GM18858 (cell line): ENCODE measurements at regions not wholly inside any gene's neighbourhood (a gene's known extent, or its start where the extent isn't known, plus 50 kb on each side); places are given as distances from the start of the nearest gene placed in this dataset.

ENCODE experiments used
- ATAC-seq: cut with Tn5 transposase; IDR thresholded peaks from one replicate; pipeline ENCODE4 v1.9.1; 2021; ENCODE audit not compliant: unreplicated experiment

GRCh38 chr7:136050462-136050847, 73.3 kb upstream of the MTPN start:
- ATAC-seq: no peak

- no peak for ATAC-seq
Measured at GRCh38 chr7:136049818-136050461, 72.8 kb upstream of the MTPN start.

- no peak for ATAC-seq
Measured at GRCh38 chr7:136049117-136049516, 72.0 kb upstream of the MTPN start.

- ATAC-seq: no peak
Measured at GRCh38 chr7:136046548-136046947, 69.4 kb upstream of the MTPN start.

- ATAC-seq: no peak
Measured at GRCh38 chr7:136045992-136046391, 68.8 kb upstream of the MTPN start.

- no peak for ATAC-seq
Measured at GRCh38 chr7:136045181-136045580, 68.0 kb upstream of the MTPN start.

- no peak for ATAC-seq
Measured at GRCh38 chr7:136039577-136040345, 62.6 kb upstream of the MTPN start.

- ATAC-seq: no peak
Measured at GRCh38 chr7:136036336-136036735, 59.2 kb upstream of the MTPN start.

GRCh38 chr7:136034132-136034531, 57.0 kb upstream of the MTPN start:
- ATAC-seq: no peak

GRCh38 chr7:136033413-136034031, 56.4 kb upstream of the MTPN start:
- ATAC-seq: no peak

- peak; percentile 97 for ATAC-seq
Measured at GRCh38 chr7:136030867-136031318, 53.7 kb upstream of the MTPN start.

- ATAC-seq: no peak
Measured at GRCh38 chr7:136030330-136030729, 53.2 kb upstream of the MTPN start.

GRCh38 chr7:136027160-136027559, 50.0 kb upstream of the MTPN start:
- no peak for ATAC-seq
